RWPE1 (cell line): ENCODE measurements at regions not wholly inside any gene's neighbourhood (a gene's known extent, or its start where the extent isn't known, plus 50 kb on each side); places are given as distances from the start of the nearest gene placed in this dataset.
"Not testable (repeated sequence)": the region's sequence is repeated elsewhere in the genome, so short reads cannot be mapped to it uniquely, and the experiment has no call there.

Experiments used
- CTCF ChIA-PET: fragments of 350-600 bp; sonication (Branson Sonifier 250); formaldehyde crosslinking; extraction: SDS; loops from one replicate; lab custom pipeline; 2021; lab: Yijun Ruan, JAX
- POLR2A ChIA-PET: fragments of 400-600 bp; formaldehyde crosslinking; extraction: SDS; loops from one replicate; lab custom pipeline; 2020; ENCODE audit warnings: antibody characterized with exemption; ENCODE audit not compliant: low non-redundant PET; lab: Yijun Ruan, JAX
- DNase-seq: peaks from one replicate; pipeline ENCODE4 v3.0.0; 2012; ENCODE audit warnings: low spot score
- H3K27ac ChIP-seq: fragments of 450-650 bp; 2 replicates; pipeline ENCODE4 v1.5.1; 2017
- TF ChIP-seq, protein P1 (sequence below): fragments of 450-650 bp; conservative IDR thresholded peaks from 2 replicates; pipeline ENCODE4 v1.5.1; 2017; ENCODE audit warnings: low read depth, mild to moderate bottlenecking

- ChIA-PET CTCF (no interaction called here), POLR2A (no interaction called here)
- TF ChIP-seq, protein P1, sequence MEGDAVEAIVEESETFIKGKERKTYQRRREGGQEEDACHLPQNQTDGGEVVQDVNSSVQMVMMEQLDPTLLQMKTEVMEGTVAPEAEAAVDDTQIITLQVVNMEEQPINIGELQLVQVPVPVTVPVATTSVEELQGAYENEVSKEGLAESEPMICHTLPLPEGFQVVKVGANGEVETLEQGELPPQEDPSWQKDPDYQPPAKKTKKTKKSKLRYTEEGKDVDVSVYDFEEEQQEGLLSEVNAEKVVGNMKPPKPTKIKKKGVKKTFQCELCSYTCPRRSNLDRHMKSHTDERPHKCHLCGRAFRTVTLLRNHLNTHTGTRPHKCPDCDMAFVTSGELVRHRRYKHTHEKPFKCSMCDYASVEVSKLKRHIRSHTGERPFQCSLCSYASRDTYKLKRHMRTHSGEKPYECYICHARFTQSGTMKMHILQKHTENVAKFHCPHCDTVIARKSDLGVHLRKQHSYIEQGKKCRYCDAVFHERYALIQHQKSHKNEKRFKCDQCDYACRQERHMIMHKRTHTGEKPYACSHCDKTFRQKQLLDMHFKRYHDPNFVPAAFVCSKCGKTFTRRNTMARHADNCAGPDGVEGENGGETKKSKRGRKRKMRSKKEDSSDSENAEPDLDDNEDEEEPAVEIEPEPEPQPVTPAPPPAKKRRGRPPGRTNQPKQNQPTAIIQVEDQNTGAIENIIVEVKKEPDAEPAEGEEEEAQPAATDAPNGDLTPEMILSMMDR = no peak
- no peak for DNase-seq
- no peak overlapping the region for H3K27ac ChIP-seq
These were observed 464.4 kb downstream of the SUCLG1 start for GRCh38 chr2:83994633-83995179.

DNA sequence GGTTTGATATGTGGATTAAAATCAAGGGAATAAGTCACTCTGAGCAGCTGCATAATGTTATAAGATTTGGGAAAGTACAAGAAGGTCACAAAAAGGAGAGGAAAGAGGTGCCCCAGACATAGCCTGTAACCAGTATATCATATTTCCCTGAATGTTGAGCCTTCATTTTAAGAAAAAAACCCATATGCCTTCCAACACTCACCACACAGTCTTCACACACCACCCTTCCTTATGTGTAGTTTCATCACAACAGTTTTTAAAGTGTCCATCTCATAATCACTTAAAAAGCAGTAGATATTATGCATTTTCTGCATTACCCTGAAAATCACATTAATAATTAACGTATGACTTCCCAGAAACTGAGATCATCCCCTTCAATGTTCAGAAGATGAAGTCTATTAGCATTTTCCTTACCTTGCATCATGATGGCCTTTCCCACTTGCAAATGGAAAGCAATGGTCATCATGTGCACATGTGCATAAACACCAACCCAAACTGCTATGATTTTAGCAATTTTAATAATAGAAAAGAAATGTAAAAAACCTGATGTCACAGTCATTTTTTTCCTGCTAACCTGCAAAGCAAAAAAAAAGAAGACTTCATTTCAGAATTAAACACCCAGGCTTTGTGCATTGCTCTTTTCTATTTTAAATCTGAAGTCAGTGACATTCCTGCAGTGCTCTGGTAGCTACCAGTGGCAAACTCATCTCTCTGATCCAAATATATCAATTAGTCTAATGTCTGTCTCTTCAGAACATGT lies 465.0 kb downstream of the SUCLG1 start:
- ChIA-PET CTCF (no interaction called here), POLR2A (no interaction called here)
- TF ChIP-seq, protein P1 = no peak
- no peak overlapping the region for H3K27ac ChIP-seq
- no peak for DNase-seq

GRCh38 chr2:83991992-83992391 lies 467.1 kb downstream of the SUCLG1 start:
- CTCF ChIA-PET = interaction anchor here (0.6 to 1.3 kb wide), 2 partner anchors 31 to 1830 kb away, joined by 4 to 6 read pairs; no protein-coding TSS in a partner anchor
- DNase-seq = peak; percentile 50
- TF ChIP-seq, protein P1 = no peak

GRCh38 chr2:83990636-83991035 lies 468.4 kb downstream of the SUCLG1 start:
- DNase-seq = no peak
- CTCF ChIA-PET = interaction anchor here (0.8 kb wide), 1 partner anchor 474 kb away, joined by 5 read pairs; no protein-coding TSS in a partner anchor

More at GRCh38 chr2:83991992-83992391, 467.1 kb downstream of the SUCLG1 start:
- POLR2A ChIA-PET = no interaction called here
- H3K27ac ChIP-seq = no peak overlapping the region

DNA sequence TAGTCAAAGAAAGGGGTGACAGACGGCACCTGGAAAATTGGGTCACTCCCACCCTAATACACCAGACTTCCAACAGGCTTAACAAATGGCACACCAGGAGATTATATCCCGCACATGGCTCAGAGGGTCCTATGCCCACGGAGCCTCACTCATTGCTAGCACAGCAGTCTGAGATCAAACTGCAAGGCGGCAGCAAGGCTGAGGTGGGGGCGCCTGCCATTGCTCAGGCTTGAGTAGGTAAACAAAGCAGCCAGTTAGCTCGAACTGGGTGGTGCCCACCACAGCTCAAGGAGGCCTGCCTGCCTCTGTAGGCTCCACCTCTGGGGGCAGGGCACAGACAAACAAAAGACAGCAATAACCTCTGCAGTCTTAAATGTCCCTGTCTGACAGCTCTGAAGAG lies 482.5 kb downstream of the SUCLG1 start:
- CTCF ChIA-PET, POLR2A ChIA-PET, H3K27ac ChIP-seq, DNase-seq: not testable (repeated sequence)

More at GRCh38 chr2:83990636-83991035, 468.4 kb downstream of the SUCLG1 start:
- POLR2A ChIA-PET = no interaction called here
- H3K27ac ChIP-seq = no peak overlapping the region
- TF ChIP-seq, protein P1 = no peak

- H3K27ac ChIP-seq = no peak overlapping the region
- POLR2A ChIA-PET = no interaction called here
- CTCF ChIA-PET = no interaction called here
- peak; percentile 20 for DNase-seq
- TF ChIP-seq, protein P1 = no peak
These were observed 487.0 kb downstream of the SUCLG1 start for GRCh38 chr2:83972128-83972527.

GRCh38 chr2:83971547-83971946 lies 487.5 kb downstream of the SUCLG1 start:
- no peak overlapping the region for H3K27ac ChIP-seq
- TF ChIP-seq, protein P1 = no peak
- ChIA-PET POLR2A (no interaction called here), CTCF (no interaction called here)
- DNase-seq = no peak
